Upper lobe of left lung (tissue), 6 donors: ENCODE measurements at regions not wholly inside any gene's neighbourhood (a gene's known extent, or its start where the extent isn't known, plus 50 kb on each side); places are given as distances from the start of the nearest gene placed in this dataset.
"Not testable (repeated sequence)": the region's sequence is repeated elsewhere in the genome, so short reads cannot be mapped to it uniquely, and the experiment has no call there.

Experiments
- ATAC-seq, 2 donors: fragments of 200-7000 bp; cut with Tn5 transposase; one replicate each; pipeline ENCODE4 v1.9.1; 2022; ENCODE audit warnings: mild to moderate bottlenecking in 2 of 2, moderate library complexity in 2 of 2; ENCODE audit not compliant: low FRiP score in 2 of 2
- DNase-seq, 2 donors: peaks; one replicate each; pipeline ENCODE4 v3.0.0-alpha.2; 2019 to 2020
- H3K27ac ChIP-seq, 4 donors: fragments of 200-600 bp; sonication (generic); one replicate each; pipeline ENCODE4 v1.5.1; 2016 to 2019
- H3K27me3 ChIP-seq, 4 donors: fragments of 200-600 bp; sonication (generic); one replicate each; pipeline ENCODE4 v1.5.1; 2017 to 2019
- H3K36me3 ChIP-seq, 4 donors: fragments of 200-600 bp; sonication (generic); one replicate each; pipeline ENCODE4 v1.5.1; 2016 to 2019
- H3K4me1 ChIP-seq, 4 donors: fragments of 200-600 bp; sonication (generic); one replicate each; pipeline ENCODE4 v1.5.1; 2018 to 2019
- H3K4me3 ChIP-seq, 4 donors: fragments of 200-600 bp; sonication (generic); one replicate each; pipeline ENCODE4 v1.5.1; 2017 to 2019; ENCODE audit warnings: mild to moderate bottlenecking in 2 of 4, moderate library complexity in 1 of 4
- H3K9me3 ChIP-seq, 4 donors: fragments of 200-600 bp; sonication (generic); one replicate each; pipeline ENCODE4 v1.5.1; 2018 to 2019
- CTCF ChIP-seq, 6 experiments: fragments of 450-650 bp in 4 of 6; fragments of 200-600 bp in 2 of 6; sonication (generic) in 2 of 6; IDR thresholded peaks; one replicate each; pipeline ENCODE4 v1.5.1; 2016 to 2019; ENCODE audit warnings: antibody characterized with exemption in 6 of 6
- EP300 ChIP-seq, 4 donors: sonication (generic); formaldehyde crosslinking; IDR thresholded peaks; one replicate each; pipeline ENCODE4 v1.5.1; 2017; ENCODE audit warnings: antibody characterized with exemption in 4 of 4, control low read depth in 2 of 4
- POLR2A ChIP-seq, 4 donors: fragments of 450-650 bp; IDR thresholded peaks; one replicate each; pipeline ENCODE4 v1.5.1; 2016 to 2017; ENCODE audit warnings: antibody characterized with exemption in 4 of 4, mild to moderate bottlenecking in 2 of 4
- POLR2AphosphoS5 ChIP-seq, 2 donors: sonication (generic); formaldehyde crosslinking; IDR thresholded peaks; one replicate each; pipeline ENCODE4 v1.5.1; 2017; ENCODE audit warnings: antibody characterized with exemption in 2 of 2
- WGBS, 2 donors: methylation state at CpG; one replicate each; pipeline ENCODE4 v1.1.5; 2017 to 2018; 5-methylcytosine and 5-hydroxymethylcytosine counted together
- donor health status: DM: no; HTN: no; CAD: no; lungs with moderate emphysema.
- donor health status: DM: no; HTN: yes; CAD: no; lungs with severe emphysema.

GRCh38 chr5:67985686-67986387 is 229.7 kb upstream of the PIK3R1 start:
- Histone ChIP-seq H3K4me3 (no peak overlapping the region), H3K36me3 (no peaks in the 10 kb centered on the region), H3K4me1 (peaks cover 0 to 4% (median 0%) of the 10 kb centered on the region in 4 donors), H3K9me3 (no peaks in the 10 kb centered on the region), H3K27ac (no peak overlapping the region), H3K27me3 (no peaks in the 10 kb centered on the region)
- WGBS, 2 donors, result 70 to 85% methylated on average over 3 of the region's 3 CpGs
- TF ChIP-seq CTCF (IDR thresholded peaks at IDR 0.05), result no peak
- no peak for TF ChIP-seq POLR2A (IDR thresholded peaks at IDR 0.05)
- no peak for TF ChIP-seq EP300 (IDR thresholded peaks at IDR 0.05)
- no peak for TF ChIP-seq POLR2AphosphoS5 (IDR thresholded peaks at IDR 0.05)
- ATAC-seq (no peak), DNase-seq (no peak)

GRCh38 chr5:67984546-67984945 is 231.0 kb upstream of the PIK3R1 start:
- 91 to 98% methylated on average over 2 of the region's 2 CpGs for WGBS, 2 donors
- DNase-seq, result no peak

GRCh38 chr5:67983251-67984110 is 232.1 kb upstream of the PIK3R1 start:
- no peak for TF ChIP-seq CTCF (IDR thresholded peaks at IDR 0.05)
- no peak for TF ChIP-seq POLR2A (IDR thresholded peaks at IDR 0.05)
- no peak for TF ChIP-seq EP300 (IDR thresholded peaks at IDR 0.05)
- no peak for TF ChIP-seq POLR2AphosphoS5 (IDR thresholded peaks at IDR 0.05)
- DNase-seq, result no peak
- Histone ChIP-seq H3K27ac (no peak overlapping the region), H3K4me1 (peaks cover 0 to 4% (median 0%) of the 10 kb centered on the region in 4 donors), H3K36me3 (no peaks in the 10 kb centered on the region), H3K4me3 (no peak overlapping the region), H3K9me3 (no peaks in the 10 kb centered on the region), H3K27me3 (no peaks in the 10 kb centered on the region)
- 84 to 90% methylated on average over 7 of the region's 7 CpGs for WGBS, 2 donors
- peak in 1 of 2 donors; percentile 43 for ATAC-seq

More at GRCh38 chr5:67984546-67984945, 231.0 kb upstream of the PIK3R1 start:
- TF ChIP-seq EP300 (IDR thresholded peaks at IDR 0.05), result no peak
- no peak for TF ChIP-seq POLR2A (IDR thresholded peaks at IDR 0.05)
- no peak for TF ChIP-seq POLR2AphosphoS5 (IDR thresholded peaks at IDR 0.05)
- no peak for TF ChIP-seq CTCF (IDR thresholded peaks at IDR 0.05)
- Histone ChIP-seq H3K4me3 (no peak overlapping the region), H3K9me3 (no peaks in the 10 kb centered on the region), H3K36me3 (no peaks in the 10 kb centered on the region), H3K27ac (no peak overlapping the region), H3K4me1 (peaks cover 0 to 4% (median 0%) of the 10 kb centered on the region in 4 donors), H3K27me3 (no peaks in the 10 kb centered on the region)
- ATAC-seq, result no peak

GRCh38 chr5:67982160-67982559 is 233.4 kb upstream of the PIK3R1 start:
- peaks cover 3 to 13% (median 5%) of the 10 kb centered on the region in 4 donors for H3K4me1 ChIP-seq
- not testable (repeated sequence) for H3K4me3 ChIP-seq, H3K27me3 ChIP-seq, DNase-seq, H3K9me3 ChIP-seq, ATAC-seq, H3K27ac ChIP-seq, H3K36me3 ChIP-seq
- WGBS, 2 donors, result 96 to 97% methylated on average over 4 of the region's 4 CpGs

GRCh38 chr5:67978171-67978570 is 237.4 kb upstream of the PIK3R1 start:
- Histone ChIP-seq H3K9me3 (no peaks in the 10 kb centered on the region), H3K36me3 (no peaks in the 10 kb centered on the region), H3K4me1 (peaks cover 5 to 9% (median 8%) of the 10 kb centered on the region in 4 donors), H3K27ac (no peak overlapping the region), H3K27me3 (no peaks in the 10 kb centered on the region), H3K4me3 (no peak overlapping the region)
- ATAC-seq, result no peak
- no peak for DNase-seq
- TF ChIP-seq CTCF (IDR thresholded peaks at IDR 0.05), result no peak
- no peak for TF ChIP-seq POLR2A (IDR thresholded peaks at IDR 0.05)
- no peak for TF ChIP-seq EP300 (IDR thresholded peaks at IDR 0.05)
- no peak for TF ChIP-seq POLR2AphosphoS5 (IDR thresholded peaks at IDR 0.05)
- 26 to 56% methylated on average over 2 of the region's 2 CpGs for WGBS, 2 donors
